Activated T-cell treated with anti-CD3 and anti-CD28 coated beads, Interleukin-2, amount 50 U/mL, for 72 hours (primary cell): ENCODE measurements at regions not wholly inside any gene's neighbourhood (a gene's known extent, or its start where the extent isn't known, plus 50 kb on each side); places are given as distances from the start of the nearest gene placed in this dataset.

Experiments
- ATAC-seq, 2 donors: fragments of 150-1000 bp; cut with Tn5 transposase; replicated peaks in 1 of 2; 2 replicates each; pipeline ENCODE4 v1.10.0; 2021; ENCODE audit warnings: moderate library complexity in 2 of 2, mild to moderate bottlenecking in 1 of 2
- DNase-seq, 2 donors: peaks; one replicate each; pipeline ENCODE4 v3.0.0; 2021 to 2022; ENCODE audit warnings: mixed read lengths in 1 of 2
- H3K27ac Mint-ChIP-seq: one replicate; pipeline ENCODE4 v1.8.0; 2022; ENCODE audit warnings: mild to moderate bottlenecking, moderate library complexity, mixed read lengths
- H3K27me3 Mint-ChIP-seq: one replicate; pipeline ENCODE4 v1.8.0; 2022; ENCODE audit warnings: low read depth, mixed read lengths
- H3K36me3 Mint-ChIP-seq, 2 donors: one replicate each; pipeline ENCODE4 v1.8.0; 2022; ENCODE audit warnings: mixed read lengths in 2 of 2, mild to moderate bottlenecking in 1 of 2; ENCODE audit not compliant: insufficient read depth in 2 of 2
- H3K4me1 Mint-ChIP-seq: one replicate; pipeline ENCODE4 v1.8.0; 2022; ENCODE audit warnings: low read depth, mixed read lengths
- H3K4me3 Mint-ChIP-seq, 2 donors: one replicate each; pipeline ENCODE4 v1.8.0; 2022; ENCODE audit warnings: mild to moderate bottlenecking in 2 of 2, mixed read lengths in 2 of 2, moderate library complexity in 2 of 2
- H3K9me3 Mint-ChIP-seq, 2 donors: one replicate each; pipeline ENCODE4 v1.8.0; 2022; ENCODE audit warnings: mixed read lengths in 2 of 2

DNA sequence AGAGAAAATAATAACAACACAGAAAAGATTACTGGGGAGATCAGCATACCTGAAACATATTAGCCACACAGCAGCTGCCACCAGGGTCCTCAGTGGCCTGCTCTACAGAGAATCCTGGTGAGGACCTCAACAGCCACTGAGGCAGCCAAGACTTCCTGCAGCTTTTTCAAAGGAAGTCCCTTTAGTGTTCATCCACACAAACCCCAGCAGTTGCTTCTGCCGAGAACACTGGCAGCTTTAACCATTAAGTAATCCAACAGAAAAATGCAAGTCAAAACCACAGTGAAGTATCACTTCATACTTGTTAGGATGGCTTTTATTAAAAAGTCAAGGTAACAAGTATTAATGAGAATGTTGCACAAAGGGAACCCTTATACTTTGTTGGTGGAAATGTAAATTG lies 542.0 kb upstream of the GCFC2 start:
- DNase-seq (no peak), ATAC-seq (no peak)
- no peak overlapping the region for H3K27ac Mint-ChIP-seq
- H3K36me3 Mint-ChIP-seq, result peaks cover 0 to 2% of the 10 kb centered on the region in 2 donors
- H3K9me3 Mint-ChIP-seq, result peaks cover 0 to 2% of the 10 kb centered on the region in 2 donors
- H3K4me3 Mint-ChIP-seq, result no peak overlapping the region
- H3K27me3 Mint-ChIP-seq, result no peaks in the 10 kb centered on the region
- H3K4me1 Mint-ChIP-seq, result no peaks in the 10 kb centered on the region

DNA sequence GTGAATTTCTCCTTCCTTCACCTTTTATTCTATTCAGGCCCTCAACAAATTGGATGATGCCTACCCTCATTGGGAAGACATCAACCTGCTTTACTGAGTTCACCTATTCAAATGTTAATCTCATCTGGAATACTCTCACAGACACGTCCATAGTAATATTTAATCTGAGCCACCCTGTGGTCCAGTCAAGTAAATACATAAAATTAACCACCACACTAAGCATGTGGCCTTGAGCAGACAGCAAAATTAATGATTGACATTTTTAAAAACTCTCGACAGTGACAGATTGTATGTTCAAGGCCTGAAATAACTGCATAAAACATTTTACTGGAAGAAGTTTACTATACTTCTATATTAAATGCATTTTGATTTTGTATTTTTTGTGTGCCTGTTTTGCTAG lies 540.6 kb upstream of the GCFC2 start:
- ATAC-seq, result no peak
- Mint-ChIP-seq H3K27ac (no peak overlapping the region), H3K4me1 (no peaks in the 10 kb centered on the region)

GRCh38 chr2:76247006-76247405 lies 536.3 kb upstream of the GCFC2 start:
- Mint-ChIP-seq H3K4me3 (no peak overlapping the region), H3K9me3 (peaks cover 0 to 5% of the 10 kb centered on the region in 2 donors), H3K27ac (no peak overlapping the region), H3K27me3 (no peaks in the 10 kb centered on the region), H3K4me1 (no peaks in the 10 kb centered on the region), H3K36me3 (peaks cover 0 to 2% of the 10 kb centered on the region in 2 donors)
- DNase-seq (no peak), ATAC-seq (no peak)

More for the DNA sequence above, 540.6 kb upstream of the GCFC2 start:
- H3K27me3 Mint-ChIP-seq, result no peaks in the 10 kb centered on the region
- no peak overlapping the region for H3K4me3 Mint-ChIP-seq
- H3K9me3 Mint-ChIP-seq, result peaks cover 0 to 2% of the 10 kb centered on the region in 2 donors
- peaks cover 0 to 2% of the 10 kb centered on the region in 2 donors for H3K36me3 Mint-ChIP-seq
- DNase-seq, result no peak

DNA sequence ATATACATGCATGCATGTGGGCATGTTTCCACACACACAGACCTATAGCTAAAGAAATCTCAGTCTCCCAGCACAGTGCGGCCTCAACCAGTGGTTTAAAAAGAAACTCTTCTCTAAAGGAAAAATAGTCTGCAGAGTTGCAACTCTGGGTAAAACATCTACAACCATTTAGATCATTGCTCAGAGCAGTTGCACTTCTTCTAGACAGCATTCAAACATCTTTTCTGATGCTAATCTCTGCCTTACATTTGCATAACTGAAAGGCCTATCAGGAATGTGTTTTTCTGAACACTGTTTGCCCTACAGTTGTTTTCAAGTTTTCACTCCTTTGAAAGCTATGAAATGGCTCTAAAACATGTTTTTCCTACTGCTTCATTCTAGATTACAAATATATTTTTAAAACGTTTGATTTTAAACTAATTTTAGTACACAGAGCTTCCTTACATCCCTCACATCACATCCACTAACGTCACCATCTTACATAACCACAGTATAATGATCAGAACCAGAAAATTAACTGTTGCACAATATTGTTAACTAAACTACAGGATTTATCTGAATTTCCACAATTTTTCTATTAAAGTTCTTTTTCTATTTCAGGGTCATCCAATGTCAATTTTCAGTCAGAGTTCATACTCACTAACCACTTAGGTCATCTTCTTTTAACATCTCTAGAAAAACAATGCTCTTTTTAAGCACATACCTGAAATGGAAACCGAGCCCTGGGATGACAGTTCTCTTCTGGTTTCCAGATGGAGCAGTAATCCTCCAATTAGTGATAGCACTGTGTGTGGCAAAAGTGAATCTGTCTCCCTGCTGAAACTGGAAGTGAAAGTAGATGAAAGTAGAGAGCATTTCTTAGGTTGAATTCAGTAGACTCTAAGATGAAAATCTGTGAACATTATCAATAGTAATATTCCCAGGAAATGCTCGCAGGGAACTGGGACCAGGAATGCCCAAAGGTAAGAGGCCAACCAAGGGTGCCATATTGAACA lies 501.6 kb upstream of the GCFC2 start:
- no peak for ATAC-seq
- Mint-ChIP-seq H3K27ac (no peak overlapping the region), H3K4me1 (no peaks in the 10 kb centered on the region), H3K36me3 (no peaks in the 10 kb centered on the region), H3K27me3 (no peaks in the 10 kb centered on the region), H3K4me3 (no peak overlapping the region), H3K9me3 (peaks cover 4 to 8% of the 10 kb centered on the region in 2 donors)
- no peak for DNase-seq

- no peak for ATAC-seq
- Mint-ChIP-seq H3K9me3 (peaks cover 4 to 8% of the 10 kb centered on the region in 2 donors), H3K4me1 (no peaks in the 10 kb centered on the region), H3K27me3 (no peaks in the 10 kb centered on the region), H3K36me3 (no peaks in the 10 kb centered on the region), H3K27ac (no peak overlapping the region), H3K4me3 (no peak overlapping the region)
- no peak for DNase-seq
Observed at GRCh38 chr2:76210551-76210950, 499.8 kb upstream of the GCFC2 start.

GRCh38 chr2:76204048-76204447 lies 493.3 kb upstream of the GCFC2 start:
- H3K4me3 Mint-ChIP-seq, result no peak overlapping the region
- no peaks in the 10 kb centered on the region for H3K4me1 Mint-ChIP-seq
- ATAC-seq, result no peak
- H3K36me3 Mint-ChIP-seq, result no peaks in the 10 kb centered on the region
- no peak for DNase-seq
- peaks cover 0 to 2% of the 10 kb centered on the region in 2 donors for H3K9me3 Mint-ChIP-seq
- H3K27ac Mint-ChIP-seq, result no peak overlapping the region
- no peaks in the 10 kb centered on the region for H3K27me3 Mint-ChIP-seq

DNA sequence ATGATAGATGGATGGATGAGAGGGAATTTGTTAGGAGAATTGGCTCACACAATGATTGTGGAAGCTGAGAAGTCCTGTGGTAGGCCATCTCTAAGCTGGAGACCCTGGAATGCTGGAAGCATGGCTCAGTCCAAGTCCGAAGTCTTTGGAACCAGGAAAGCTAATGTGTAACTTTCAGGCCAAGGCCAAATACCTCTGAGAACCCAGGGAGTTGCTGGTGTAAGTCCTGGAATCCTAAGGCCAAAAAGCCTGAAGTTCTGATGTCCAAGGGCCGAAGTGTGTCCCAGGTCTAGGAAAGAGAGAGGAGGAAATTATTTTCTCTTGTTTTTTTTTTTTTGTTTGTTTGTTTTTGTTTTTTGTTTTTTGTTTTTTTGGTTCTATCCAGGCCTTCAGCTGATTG lies 492.2 kb upstream of the GCFC2 start:
- ATAC-seq (no peak), DNase-seq (no peak)
- H3K27me3 Mint-ChIP-seq, result no peaks in the 10 kb centered on the region
- H3K27ac Mint-ChIP-seq, result no peak overlapping the region
- no peaks in the 10 kb centered on the region for H3K36me3 Mint-ChIP-seq
- no peaks in the 10 kb centered on the region for H3K4me1 Mint-ChIP-seq
- peaks cover 0 to 2% of the 10 kb centered on the region in 2 donors for H3K9me3 Mint-ChIP-seq
- no peak overlapping the region for H3K4me3 Mint-ChIP-seq

DNA sequence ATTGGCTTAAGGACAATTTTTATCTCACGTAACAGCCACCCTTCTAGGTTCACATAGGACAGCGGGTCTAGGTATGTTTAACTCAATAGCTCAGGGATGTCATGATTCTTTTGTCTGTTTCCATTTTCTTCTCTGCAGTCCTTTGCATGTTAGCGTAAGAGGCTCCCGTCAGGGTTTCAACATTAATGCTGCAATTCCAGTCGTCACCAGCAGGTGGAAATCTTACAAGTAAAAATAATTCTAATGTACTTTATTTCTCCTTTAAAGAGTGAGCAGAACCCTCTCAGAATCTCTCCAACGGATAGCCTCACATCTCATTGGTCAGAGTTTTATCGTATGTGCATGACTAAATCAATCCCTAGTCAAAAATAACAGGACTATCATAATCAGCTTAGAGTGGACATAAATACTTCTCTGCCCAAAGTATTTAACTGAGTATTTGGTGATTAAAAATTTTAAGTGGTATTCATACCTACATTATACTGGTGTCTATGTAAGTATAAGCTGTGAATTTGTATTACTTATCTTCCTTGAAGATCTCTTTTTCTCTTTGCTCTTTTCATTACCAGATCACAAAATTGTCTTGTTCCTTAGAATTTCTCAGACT lies 487.2 kb upstream of the GCFC2 start:
- Mint-ChIP-seq H3K4me1 (no peaks in the 10 kb centered on the region), H3K4me3 (no peak overlapping the region), H3K36me3 (no peaks in the 10 kb centered on the region), H3K27me3 (no peaks in the 10 kb centered on the region), H3K27ac (no peak overlapping the region), H3K9me3 (peaks cover 0 to 4% of the 10 kb centered on the region in 2 donors)
- ATAC-seq, result no peak
- DNase-seq, result peak; percentile 19 to 29

GRCh38 chr2:76197428-76197827 lies 486.7 kb upstream of the GCFC2 start:
- ATAC-seq, result no peak

DNA sequence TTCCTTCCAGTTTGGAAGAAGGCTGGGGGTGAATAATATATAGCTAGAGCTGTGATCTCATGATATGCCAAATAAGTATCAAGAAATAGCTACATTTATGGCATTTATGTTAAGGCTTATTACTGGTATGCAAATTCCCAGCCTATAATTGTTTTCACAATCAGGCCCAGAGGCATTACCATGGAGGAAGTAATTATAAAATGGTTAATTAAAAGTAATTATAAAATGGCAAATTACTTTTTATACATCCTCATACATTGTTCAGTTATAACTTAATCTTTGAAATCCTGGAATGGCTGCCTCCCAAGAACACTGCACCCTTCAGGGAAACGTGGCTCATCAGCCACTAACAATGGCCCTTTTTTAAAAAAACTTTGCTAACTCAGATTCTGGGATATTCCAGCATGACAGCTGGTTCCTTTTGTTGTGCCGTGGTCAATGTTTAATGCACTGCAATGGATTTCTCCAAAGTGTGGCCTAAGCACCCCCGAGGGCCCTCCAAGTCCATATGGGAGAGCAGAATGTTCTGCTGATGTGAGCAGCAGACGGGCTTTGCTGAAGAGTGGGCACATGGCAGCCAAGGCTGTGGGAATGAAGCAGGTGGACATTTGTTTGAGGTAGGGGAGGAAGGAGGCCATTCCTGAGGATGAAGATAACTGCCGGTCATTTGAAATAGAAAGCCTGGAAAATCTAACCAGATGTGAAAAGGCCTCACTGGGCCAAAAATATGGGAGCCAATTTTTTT lies 483.5 kb upstream of the GCFC2 start:
- ATAC-seq (no peak), DNase-seq (no peak)
- Mint-ChIP-seq H3K4me1 (no peaks in the 10 kb centered on the region), H3K4me3 (no peak overlapping the region), H3K9me3 (peaks cover 2 to 3% of the 10 kb centered on the region in 2 donors), H3K27me3 (no peaks in the 10 kb centered on the region), H3K27ac (no peak overlapping the region), H3K36me3 (no peaks in the 10 kb centered on the region)

More at GRCh38 chr2:76197428-76197827, 486.7 kb upstream of the GCFC2 start:
- Mint-ChIP-seq H3K9me3 (peaks cover 0 to 2% of the 10 kb centered on the region in 2 donors), H3K36me3 (no peaks in the 10 kb centered on the region), H3K27me3 (no peaks in the 10 kb centered on the region), H3K27ac (no peak overlapping the region), H3K4me1 (no peaks in the 10 kb centered on the region), H3K4me3 (no peak overlapping the region)
- no peak for DNase-seq

DNA sequence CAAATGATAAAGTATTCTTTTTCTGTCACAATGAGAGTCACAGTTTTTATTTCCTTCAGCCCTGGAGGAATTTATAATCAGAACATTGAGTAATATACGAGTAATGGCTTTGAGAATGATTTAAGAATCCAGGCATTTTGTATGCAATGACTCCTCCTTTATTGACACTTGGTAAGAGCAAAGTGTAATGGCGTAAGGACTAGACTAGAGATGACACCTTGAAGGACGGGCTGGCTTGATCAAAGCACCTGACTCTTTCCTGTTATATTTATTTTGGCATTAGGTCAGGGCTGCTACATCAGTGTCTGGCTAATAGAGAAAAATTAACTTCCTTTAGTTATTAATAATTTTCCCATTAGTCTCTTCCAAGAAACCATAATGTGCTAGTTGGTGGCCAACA lies 482.4 kb upstream of the GCFC2 start:
- no peaks in the 10 kb centered on the region for H3K4me1 Mint-ChIP-seq
- H3K27ac Mint-ChIP-seq, result no peak overlapping the region
- H3K4me3 Mint-ChIP-seq, result no peak overlapping the region
- no peaks in the 10 kb centered on the region for H3K27me3 Mint-ChIP-seq
- peaks cover 3 to 4% of the 10 kb centered on the region in 2 donors for H3K9me3 Mint-ChIP-seq
- ATAC-seq (no peak), DNase-seq (no peak)
- no peaks in the 10 kb centered on the region for H3K36me3 Mint-ChIP-seq

DNA sequence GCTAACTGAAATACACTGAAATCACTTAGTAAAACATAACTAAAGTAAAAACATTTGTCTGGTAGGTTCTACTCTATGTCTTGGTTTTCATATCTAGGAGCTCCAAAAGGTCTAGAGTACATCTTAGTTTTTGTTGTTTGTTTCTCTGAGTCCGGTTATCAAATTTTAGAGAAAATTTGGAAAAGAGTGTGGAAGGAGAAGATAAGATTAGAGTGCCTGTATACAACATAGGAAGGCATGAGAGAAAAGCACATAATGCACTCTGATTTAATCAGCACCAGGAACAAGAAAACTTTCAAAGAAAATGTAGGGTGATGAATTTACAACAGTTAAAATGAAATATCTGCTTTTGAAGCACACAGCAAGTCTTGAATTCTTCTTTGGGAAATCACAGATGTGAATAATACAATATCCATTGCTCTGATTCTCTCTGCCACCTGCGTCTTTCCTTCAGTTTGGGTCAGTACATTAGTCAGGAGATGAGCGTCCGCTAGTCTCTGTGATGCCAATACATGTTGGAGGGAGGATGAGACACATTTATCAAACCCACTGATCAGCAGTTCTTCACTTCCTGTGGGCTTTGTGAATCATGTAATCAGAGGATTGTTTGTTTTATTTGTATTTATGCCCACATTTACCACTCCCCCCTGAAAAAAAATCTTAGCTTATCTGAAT lies 477.8 kb upstream of the GCFC2 start:
- no peak overlapping the region for H3K27ac Mint-ChIP-seq
- H3K4me1 Mint-ChIP-seq, result no peaks in the 10 kb centered on the region
- no peak for DNase-seq
- no peak for ATAC-seq
- no peaks in the 10 kb centered on the region for H3K36me3 Mint-ChIP-seq
- no peaks in the 10 kb centered on the region for H3K27me3 Mint-ChIP-seq
- H3K4me3 Mint-ChIP-seq, result no peak overlapping the region
- H3K9me3 Mint-ChIP-seq, result peaks cover 4 to 5% of the 10 kb centered on the region in 2 donors
